CD4-positive, alpha-beta memory T cell (primary cell): ENCODE measurements at regions not wholly inside any gene's neighbourhood (a gene's known extent, or its start where the extent isn't known, plus 50 kb on each side); places are given as distances from the start of the nearest gene placed in this dataset.
"Not testable (repeated sequence)": the region's sequence is repeated elsewhere in the genome, so short reads cannot be mapped to it uniquely, and the experiment has no call there.

Source experiments
- CTCF ChIA-PET: fragments of 350-600 bp; sonication (Branson Sonifier 250); formaldehyde crosslinking; loops from one replicate; lab custom pipeline; 2021; ENCODE audit warnings: inconsistent platforms; ENCODE audit not compliant: partially characterized antibody; lab: Charles Lee
- POLR2A ChIA-PET: fragments of 350-600 bp; sonication (Branson Sonifier 250); formaldehyde crosslinking; loops from one replicate; lab custom pipeline; 2021; ENCODE audit not compliant: partially characterized antibody; lab: Charles Lee
- DNase-seq, 5 donors: peaks; one replicate each; pipeline versions ENCODE4 v3.0.0 to v3.0.0-alpha.2; 2020 to 2022; ENCODE audit warnings: mixed read lengths in 1 of 5
- H3K27ac ChIP-seq: one replicate; pipeline ENCODE4 v1.7.0; 2013; ENCODE audit warnings: low read depth, low read length
- H3K27me3 ChIP-seq: 2 replicates; pipeline ENCODE4 v1.7.0; 2013; ENCODE audit warnings: mild to moderate bottlenecking, low read length, moderate library complexity; ENCODE audit not compliant: insufficient read depth
- H3K36me3 ChIP-seq: 2 replicates; pipeline ENCODE4 v1.7.0; 2013; ENCODE audit warnings: mild to moderate bottlenecking, low read length, moderate library complexity; ENCODE audit not compliant: insufficient read depth
- H3K4me1 ChIP-seq: 2 replicates; pipeline ENCODE4 v1.7.0; 2013; ENCODE audit warnings: mild to moderate bottlenecking, low read length, moderate library complexity; ENCODE audit not compliant: insufficient read depth
- H3K4me3 ChIP-seq, 2 donors: one replicate each; pipeline ENCODE4 v1.7.0; 2013; ENCODE audit warnings: low read length in 2 of 2, mild to moderate bottlenecking in 1 of 2
- H3K9me3 ChIP-seq, 2 donors: one replicate each; pipeline ENCODE4 v1.7.0; 2013; ENCODE audit warnings: low read length in 2 of 2, control low read depth in 1 of 2; ENCODE audit not compliant: control insufficient read depth in 1 of 2
- H3K27ac Mint-ChIP-seq, 7 donors: one replicate each; pipeline ENCODE4 v1.8.0; 2020 to 2021; ENCODE audit warnings: mixed read lengths in 7 of 7, mild to moderate bottlenecking in 6 of 7, inconsistent platforms in 3 of 7, moderate library complexity in 3 of 7
- H3K27me3 Mint-ChIP-seq, 2 donors: one replicate each; pipeline ENCODE4 v1.8.0; 2020 to 2021; ENCODE audit warnings: mixed read lengths in 2 of 2
- H3K36me3 Mint-ChIP-seq, 2 donors: one replicate each; pipeline ENCODE4 v1.8.0; 2020 to 2021; ENCODE audit warnings: mixed read lengths in 2 of 2, inconsistent platforms in 1 of 2, mild to moderate bottlenecking in 1 of 2
- H3K4me1 Mint-ChIP-seq, 4 donors: one replicate each; pipeline ENCODE4 v1.8.0; 2020 to 2021; ENCODE audit warnings: mixed read lengths in 4 of 4, mild to moderate bottlenecking in 1 of 4
- H3K4me3 Mint-ChIP-seq, 8 donors: one replicate each; pipeline ENCODE4 v1.8.0; 2020 to 2021; ENCODE audit warnings: mixed read lengths in 8 of 8, mild to moderate bottlenecking in 7 of 8, moderate library complexity in 6 of 8, inconsistent platforms in 3 of 8
- H3K9me3 Mint-ChIP-seq, 8 donors: one replicate each; pipeline ENCODE4 v1.8.0; 2020 to 2021; ENCODE audit warnings: mixed read lengths in 8 of 8, mild to moderate bottlenecking in 5 of 8, inconsistent platforms in 3 of 8, moderate library complexity in 1 of 8
- intact Hi-C: fragments of 100-400 bp; cut with micrococcal nuclease; formaldehyde crosslinking; loops from one replicate; pipeline ENCODE4 v1.15.1; 2023

GRCh38 chr9:75362446-75362845 is 274.1 kb downstream of the OSTF1 start:
- H3K27ac ChIP-seq, H3K4me3 Mint-ChIP-seq, H3K27me3 ChIP-seq, DNase-seq, intact Hi-C loops, H3K36me3 Mint-ChIP-seq, POLR2A ChIA-PET, H3K4me3 ChIP-seq, H3K9me3 ChIP-seq, H3K4me1 Mint-ChIP-seq, H3K27me3 Mint-ChIP-seq, H3K36me3 ChIP-seq, H3K4me1 ChIP-seq, CTCF ChIA-PET: not testable (repeated sequence)
- Mint-ChIP-seq H3K9me3 (peaks cover 4 to 40% (median 25%) of the 10 kb centered on the region in 8 donors), H3K27ac (peak overlapping the region in 1 of 7 donors; percentile 41)

- no peak overlapping the region for H3K4me3 ChIP-seq
- H3K27ac ChIP-seq = no peak overlapping the region
- ChIA-PET POLR2A (no interaction called here), CTCF (no interaction called here)
- H3K4me1 ChIP-seq = no peaks in the 10 kb centered on the region
- Mint-ChIP-seq H3K9me3 (peaks cover 4 to 40% (median 25%) of the 10 kb centered on the region in 8 donors), H3K36me3 (no peaks in the 10 kb centered on the region), H3K27ac (no peak overlapping the region), H3K4me1 (no peaks in the 10 kb centered on the region), H3K4me3 (no peak overlapping the region), H3K27me3 (no peaks in the 10 kb centered on the region)
- no peaks in the 10 kb centered on the region for H3K9me3 ChIP-seq
- H3K36me3 ChIP-seq = no peaks in the 10 kb centered on the region
- no peak for DNase-seq
- H3K27me3 ChIP-seq = no peaks in the 10 kb centered on the region
- intact Hi-C loops = no loop called here
Observed at GRCh38 chr9:75365196-75365595, 276.9 kb downstream of the OSTF1 start.

- H3K9me3 Mint-ChIP-seq = peaks cover 0 to 2% (median 0%) of the 10 kb centered on the region in 8 donors
- no peaks in the 10 kb centered on the region for H3K27me3 Mint-ChIP-seq
- no peak overlapping the region for H3K27ac ChIP-seq
- DNase-seq = no peak
- POLR2A ChIA-PET = no interaction called here
- H3K9me3 ChIP-seq = no peaks in the 10 kb centered on the region
- H3K27me3 ChIP-seq = no peaks in the 10 kb centered on the region
- H3K27ac Mint-ChIP-seq = no peak overlapping the region
- no peaks in the 10 kb centered on the region for H3K4me1 Mint-ChIP-seq
- no peaks in the 10 kb centered on the region for H3K36me3 Mint-ChIP-seq
- no peak overlapping the region for H3K4me3 ChIP-seq
- CTCF ChIA-PET = no interaction called here
- H3K4me3 Mint-ChIP-seq = no peak overlapping the region
- intact Hi-C loops = no loop called here
- H3K36me3 ChIP-seq = no peaks in the 10 kb centered on the region
- no peaks in the 10 kb centered on the region for H3K4me1 ChIP-seq
Observed at GRCh38 chr9:75369989-75370388, 281.7 kb downstream of the OSTF1 start.

GRCh38 chr9:75372499-75373268 is 284.4 kb downstream of the OSTF1 start:
- Mint-ChIP-seq H3K27ac (no peak overlapping the region), H3K9me3 (peaks cover 0 to 2% (median 0%) of the 10 kb centered on the region in 8 donors), H3K4me1 (no peaks in the 10 kb centered on the region), H3K27me3 (peaks cover 0 to 2% of the 10 kb centered on the region in 2 donors), H3K4me3 (no peak overlapping the region), H3K36me3 (no peaks in the 10 kb centered on the region)
- CTCF ChIA-PET = no interaction called here
- Histone ChIP-seq H3K27me3 (no peaks in the 10 kb centered on the region), H3K27ac (no peak overlapping the region), H3K4me1 (no peaks in the 10 kb centered on the region), H3K36me3 (no peaks in the 10 kb centered on the region), H3K9me3 (no peaks in the 10 kb centered on the region), H3K4me3 (no peak overlapping the region)
- POLR2A ChIA-PET = no interaction called here
- no peak for DNase-seq
- intact Hi-C loops = no loop called here

- CTCF ChIA-PET = no interaction called here
- DNase-seq = no peak
- Mint-ChIP-seq H3K27me3 (peaks cover 0 to 2% of the 10 kb centered on the region in 2 donors), H3K4me1 (no peaks in the 10 kb centered on the region), H3K27ac (no peak overlapping the region), H3K36me3 (no peaks in the 10 kb centered on the region), H3K4me3 (no peak overlapping the region), H3K9me3 (peaks cover 0 to 2% (median 0%) of the 10 kb centered on the region in 8 donors)
- intact Hi-C loops = no loop called here
- Histone ChIP-seq H3K9me3 (no peaks in the 10 kb centered on the region), H3K4me1 (no peaks in the 10 kb centered on the region), H3K36me3 (no peaks in the 10 kb centered on the region), H3K4me3 (no peak overlapping the region), H3K27me3 (no peaks in the 10 kb centered on the region), H3K27ac (no peak overlapping the region)
- POLR2A ChIA-PET = no interaction called here
Observed at GRCh38 chr9:75376680-75377254, 288.5 kb downstream of the OSTF1 start.

- no peak overlapping the region for H3K4me3 Mint-ChIP-seq
- Histone ChIP-seq H3K27ac (no peak overlapping the region), H3K4me1 (no peaks in the 10 kb centered on the region), H3K27me3 (no peaks in the 10 kb centered on the region), H3K9me3 (no peaks in the 10 kb centered on the region), H3K36me3 (no peaks in the 10 kb centered on the region), H3K4me3 (no peak overlapping the region)
- peaks cover 0 to 6% (median 3%) of the 10 kb centered on the region in 8 donors for H3K9me3 Mint-ChIP-seq
- no peaks in the 10 kb centered on the region for H3K36me3 Mint-ChIP-seq
- ChIA-PET POLR2A (no interaction called here), CTCF (no interaction called here)
- H3K27ac Mint-ChIP-seq = no peak overlapping the region
- DNase-seq = no peak
- H3K27me3 Mint-ChIP-seq = peaks cover 0 to 2% of the 10 kb centered on the region in 2 donors
- intact Hi-C loops = no loop called here
- H3K4me1 Mint-ChIP-seq = no peaks in the 10 kb centered on the region
Observed at GRCh38 chr9:75378036-75378435, 289.7 kb downstream of the OSTF1 start.

GRCh38 chr9:75378926-75379325 is 290.6 kb downstream of the OSTF1 start:
- no peak for DNase-seq
- Mint-ChIP-seq H3K36me3 (no peaks in the 10 kb centered on the region), H3K4me1 (no peaks in the 10 kb centered on the region), H3K27ac (no peak overlapping the region), H3K27me3 (peaks cover 0 to 2% of the 10 kb centered on the region in 2 donors), H3K9me3 (peaks cover 0 to 7% (median 3%) of the 10 kb centered on the region in 8 donors), H3K4me3 (no peak overlapping the region)
- Histone ChIP-seq H3K27ac (no peak overlapping the region), H3K4me1 (no peaks in the 10 kb centered on the region), H3K27me3 (no peaks in the 10 kb centered on the region), H3K36me3 (no peaks in the 10 kb centered on the region), H3K9me3 (no peaks in the 10 kb centered on the region), H3K4me3 (no peak overlapping the region)
- POLR2A ChIA-PET = no interaction called here
- intact Hi-C loops = no loop called here
- CTCF ChIA-PET = no interaction called here
